C1 segment of cervical spinal cord (tissue), 14 donors: ENCODE measurements at regions not wholly inside any gene's neighbourhood (a gene's known extent, or its start where the extent isn't known, plus 50 kb on each side); places are given as distances from the start of the nearest gene placed in this dataset.

Experiments
- DNase-seq, 14 donors: peaks; one replicate each; lab custom pipeline; 2025; lab: John Stamatoyannopoulos, UW

GRCh38 chr2:236744716-236745115 is 175.1 kb downstream of the ACKR3 start:
- DNase-seq: no peak

- no peak for DNase-seq
These were observed 176.0 kb downstream of the ACKR3 start for GRCh38 chr2:236745420-236746210.

GRCh38 chr2:236746833-236747232 is 177.2 kb downstream of the ACKR3 start:
- no peak for DNase-seq

GRCh38 chr2:236747426-236747825 is 177.8 kb downstream of the ACKR3 start:
- DNase-seq: no peak

- no peak for DNase-seq
These were observed 178.3 kb downstream of the ACKR3 start for GRCh38 chr2:236747925-236748324.

- DNase-seq: no peak
These were observed 178.8 kb downstream of the ACKR3 start for GRCh38 chr2:236748385-236748784.

- no peak for DNase-seq
These were observed 179.2 kb downstream of the ACKR3 start for GRCh38 chr2:236748801-236749200.

GRCh38 chr2:236749346-236749745 is 179.7 kb downstream of the ACKR3 start:
- no peak for DNase-seq

- no peak for DNase-seq
These were observed 182.5 kb downstream of the ACKR3 start for GRCh38 chr2:236752096-236752495.

GRCh38 chr2:236753606-236754270 is 184.1 kb downstream of the ACKR3 start:
- peak in 1 of 14 donors; percentile 31 for DNase-seq

- DNase-seq: no peak
These were observed 184.8 kb downstream of the ACKR3 start for GRCh38 chr2:236754271-236754944.

- DNase-seq: no peak
These were observed 185.7 kb downstream of the ACKR3 start for GRCh38 chr2:236755278-236755840.

- DNase-seq: no peak
These were observed 188.8 kb downstream of the ACKR3 start for GRCh38 chr2:236758406-236758805.

- DNase-seq: no peak
These were observed 190.6 kb downstream of the ACKR3 start for GRCh38 chr2:236760246-236760645.

GRCh38 chr2:236761358-236761757 is 191.7 kb downstream of the ACKR3 start:
- DNase-seq: no peak

- DNase-seq: no peak
These were observed 193.0 kb downstream of the ACKR3 start for GRCh38 chr2:236762628-236763027.

GRCh38 chr2:236763857-236764256 is 194.2 kb downstream of the ACKR3 start:
- no peak for DNase-seq

GRCh38 chr2:236764716-236765115 is 195.1 kb downstream of the ACKR3 start:
- DNase-seq: no peak

GRCh38 chr2:236765478-236765877 is 195.9 kb downstream of the ACKR3 start:
- no peak for DNase-seq

- no peak for DNase-seq
These were observed 197.2 kb downstream of the ACKR3 start for GRCh38 chr2:236766850-236767249.

- DNase-seq: no peak
These were observed 198.3 kb downstream of the ACKR3 start for GRCh38 chr2:236767941-236768340.
